PC-3 (cell line): ENCODE measurements at regions not wholly inside any gene's neighbourhood (a gene's known extent, or its start where the extent isn't known, plus 50 kb on each side); places are given as distances from the start of the nearest gene placed in this dataset.

Experiments
- CTCF ChIP-seq: fragments of 300-600 bp; sonication (generic); conservative IDR thresholded peaks from 2 replicates; pipeline ENCODE4 v1.5.1; 2017; ENCODE audit warnings: antibody characterized with exemption, low read depth, mild to moderate bottlenecking, low read length
- EZH2 ChIP-seq: fragments of 300-600 bp; sonication (generic); IDR thresholded peaks from one replicate; pipeline ENCODE4 v1.6.1; 2017; ENCODE audit warnings: antibody characterized with exemption, mild to moderate bottlenecking, low read length; ENCODE audit not compliant: unreplicated experiment

- TF ChIP-seq CTCF = no peak
- TF ChIP-seq EZH2 = no peak
Measured at GRCh38 chr14:97215263-97215969, 418.2 kb downstream of the VRK1 start.
